Peyer's patch (tissue), 4 donors: ENCODE measurements at regions not wholly inside any gene's neighbourhood (a gene's known extent, or its start where the extent isn't known, plus 50 kb on each side); places are given as distances from the start of the nearest gene placed in this dataset.

Experiments
- POLR2A ChIP-seq, 2 donors: fragments of 450-650 bp; IDR thresholded peaks; one replicate each; pipeline ENCODE4 v1.5.1; 2017; ENCODE audit warnings: antibody characterized with exemption in 2 of 2, mild to moderate bottlenecking in 2 of 2, moderate library complexity in 2 of 2
- TF ChIP-seq, protein P1 (sequence below), 6 experiments: fragments of 450-650 bp in 4 of 6; fragments of 200-600 bp in 2 of 6; sonication (generic) in 1 of 6; IDR thresholded peaks; one replicate each; pipeline ENCODE4 v1.5.1; 2017 to 2019; ENCODE audit warnings: antibody characterized with exemption in 6 of 6, mild to moderate bottlenecking in 3 of 6, moderate library complexity in 1 of 6

DNA sequence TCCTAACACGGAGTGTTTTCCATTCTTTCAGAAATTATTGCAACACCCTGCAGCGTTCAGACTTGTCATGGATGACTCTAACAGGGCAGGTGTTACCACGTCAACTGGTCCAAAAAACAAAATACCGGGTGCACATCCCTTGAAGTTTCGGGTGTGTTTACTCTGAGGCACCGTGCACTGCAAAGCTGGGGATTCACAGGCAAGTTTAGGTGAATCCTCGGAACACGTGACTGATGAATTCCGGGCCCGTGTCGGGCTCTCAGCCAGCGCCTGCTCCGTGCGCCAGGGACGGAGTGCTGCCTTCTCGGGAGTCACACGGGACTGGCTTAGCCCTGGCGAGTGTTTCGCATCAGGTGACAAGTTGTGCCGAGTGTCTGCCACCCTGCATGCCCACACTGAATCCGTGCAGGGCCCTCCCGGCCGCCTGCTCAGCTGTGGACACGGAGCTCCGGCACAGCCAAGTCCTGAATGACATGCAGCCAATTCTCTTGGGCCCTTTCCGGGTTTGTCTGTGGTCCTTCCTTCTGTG, 66.0 kb upstream of the IRX4 start:
- TF ChIP-seq, protein P1, sequence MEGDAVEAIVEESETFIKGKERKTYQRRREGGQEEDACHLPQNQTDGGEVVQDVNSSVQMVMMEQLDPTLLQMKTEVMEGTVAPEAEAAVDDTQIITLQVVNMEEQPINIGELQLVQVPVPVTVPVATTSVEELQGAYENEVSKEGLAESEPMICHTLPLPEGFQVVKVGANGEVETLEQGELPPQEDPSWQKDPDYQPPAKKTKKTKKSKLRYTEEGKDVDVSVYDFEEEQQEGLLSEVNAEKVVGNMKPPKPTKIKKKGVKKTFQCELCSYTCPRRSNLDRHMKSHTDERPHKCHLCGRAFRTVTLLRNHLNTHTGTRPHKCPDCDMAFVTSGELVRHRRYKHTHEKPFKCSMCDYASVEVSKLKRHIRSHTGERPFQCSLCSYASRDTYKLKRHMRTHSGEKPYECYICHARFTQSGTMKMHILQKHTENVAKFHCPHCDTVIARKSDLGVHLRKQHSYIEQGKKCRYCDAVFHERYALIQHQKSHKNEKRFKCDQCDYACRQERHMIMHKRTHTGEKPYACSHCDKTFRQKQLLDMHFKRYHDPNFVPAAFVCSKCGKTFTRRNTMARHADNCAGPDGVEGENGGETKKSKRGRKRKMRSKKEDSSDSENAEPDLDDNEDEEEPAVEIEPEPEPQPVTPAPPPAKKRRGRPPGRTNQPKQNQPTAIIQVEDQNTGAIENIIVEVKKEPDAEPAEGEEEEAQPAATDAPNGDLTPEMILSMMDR (IDR thresholded peaks at IDR 0.05), result no peak
- no peak for TF ChIP-seq POLR2A (IDR thresholded peaks at IDR 0.05)
